ENCODE measurements at regions not wholly inside any gene's neighbourhood (a gene's known extent, or its start where the extent isn't known, plus 50 kb on each side); places are given as distances from the start of the nearest gene placed in this dataset.

DNA sequence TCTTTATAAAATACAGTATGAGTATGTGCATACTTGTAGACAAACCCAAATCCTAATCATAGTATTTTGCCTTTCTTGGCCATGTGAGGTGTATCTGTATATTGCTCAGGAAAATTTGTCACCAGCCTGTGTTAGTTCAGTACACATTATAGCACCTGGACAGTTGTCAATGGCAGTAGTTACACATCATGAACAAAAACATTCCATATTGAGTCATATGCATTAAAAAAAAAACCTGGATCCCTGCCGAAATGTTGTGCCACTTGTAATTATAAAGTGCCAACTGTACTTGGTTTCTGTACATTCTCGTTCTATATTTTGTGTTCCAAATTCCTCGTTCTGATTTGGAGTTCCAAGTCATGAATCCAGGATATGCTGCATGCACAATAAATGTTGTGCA, 410.4 kb downstream of the INHBA start:
- Histone ChIP-seq H3K4me3 (ENCODE audit: low read length) (no peak overlapping the region), H3K27ac (ENCODE audit: low read length) (no peak overlapping the region), H3F3A (ENCODE audit: insufficient read depth, low read length, poor library complexity, severe bottlenecking) (no peaks in the 10 kb centered on the region), H3K9me3 (ENCODE audit: low read length) (no peaks in the 10 kb centered on the region), H3K9ac (ENCODE audit: low read length) (no peak overlapping the region), H3K4me2 (ENCODE audit: low read length) (no peak overlapping the region), H3K79me2 (replicated peaks; ENCODE audit: insufficient read depth, low read length) (no peaks in the 10 kb centered on the region), H4K20me1 (ENCODE audit: insufficient read depth) (no peaks in the 10 kb centered on the region), H3K27me3 (ENCODE audit: insufficient read depth, low read depth, low read length) (no peaks in the 10 kb centered on the region), H3K36me3 (ENCODE audit: insufficient read depth, low read length) (no peaks in the 10 kb centered on the region), H2AFZ (ENCODE audit: low read depth, low read length) (no peak overlapping the region), H3K9me2 (ENCODE audit: insufficient read depth, low read length) (no peaks in the 10 kb centered on the region)
- TF ChIP-seq REST (IDR thresholded peaks at IDR 0.05; ENCODE audit: borderline replicate concordance) (no peak), TAF1 (IDR thresholded peaks at IDR 0.05; ENCODE audit: low read depth) (no peak), SMC3 (conservative IDR thresholded peaks at IDR 0.05; ENCODE audit: poor library complexity) (no peak), MXI1 (conservative IDR thresholded peaks at IDR 0.05; ENCODE audit: poor library complexity, severe bottlenecking) (no peak), POLR2AphosphoS5 (IDR thresholded peaks at IDR 0.05) (no peak), EP300 (conservative IDR thresholded peaks at IDR 0.05; ENCODE audit: poor library complexity, severe bottlenecking) (no peak), RAD21 (conservative IDR thresholded peaks at IDR 0.05) (no peak)

- H3K9me3 ChIP-seq (ENCODE audit: low read length), result no peaks in the 10 kb centered on the region
- no peaks in the 10 kb centered on the region for H3K27me3 ChIP-seq (ENCODE audit: insufficient read depth, low read depth, low read length)
- H3K4me3 ChIP-seq (ENCODE audit: low read length), result no peak overlapping the region
- TF ChIP-seq RAD21 (conservative IDR thresholded peaks at IDR 0.05) (no peak), TAF1 (IDR thresholded peaks at IDR 0.05; ENCODE audit: low read depth) (no peak), MXI1 (conservative IDR thresholded peaks at IDR 0.05; ENCODE audit: poor library complexity, severe bottlenecking) (no peak), EP300 (conservative IDR thresholded peaks at IDR 0.05; ENCODE audit: poor library complexity, severe bottlenecking) (no peak), SMC3 (conservative IDR thresholded peaks at IDR 0.05; ENCODE audit: poor library complexity) (no peak), POLR2AphosphoS5 (IDR thresholded peaks at IDR 0.05) (no peak), EZH2 (IDR thresholded peaks at IDR 0.05; ENCODE audit: borderline replicate concordance, insufficient read depth, low read length, poor library complexity, severe bottlenecking) (no peak), REST (IDR thresholded peaks at IDR 0.05; ENCODE audit: borderline replicate concordance) (no peak)
- TF ChIP-seq, protein P1, sequence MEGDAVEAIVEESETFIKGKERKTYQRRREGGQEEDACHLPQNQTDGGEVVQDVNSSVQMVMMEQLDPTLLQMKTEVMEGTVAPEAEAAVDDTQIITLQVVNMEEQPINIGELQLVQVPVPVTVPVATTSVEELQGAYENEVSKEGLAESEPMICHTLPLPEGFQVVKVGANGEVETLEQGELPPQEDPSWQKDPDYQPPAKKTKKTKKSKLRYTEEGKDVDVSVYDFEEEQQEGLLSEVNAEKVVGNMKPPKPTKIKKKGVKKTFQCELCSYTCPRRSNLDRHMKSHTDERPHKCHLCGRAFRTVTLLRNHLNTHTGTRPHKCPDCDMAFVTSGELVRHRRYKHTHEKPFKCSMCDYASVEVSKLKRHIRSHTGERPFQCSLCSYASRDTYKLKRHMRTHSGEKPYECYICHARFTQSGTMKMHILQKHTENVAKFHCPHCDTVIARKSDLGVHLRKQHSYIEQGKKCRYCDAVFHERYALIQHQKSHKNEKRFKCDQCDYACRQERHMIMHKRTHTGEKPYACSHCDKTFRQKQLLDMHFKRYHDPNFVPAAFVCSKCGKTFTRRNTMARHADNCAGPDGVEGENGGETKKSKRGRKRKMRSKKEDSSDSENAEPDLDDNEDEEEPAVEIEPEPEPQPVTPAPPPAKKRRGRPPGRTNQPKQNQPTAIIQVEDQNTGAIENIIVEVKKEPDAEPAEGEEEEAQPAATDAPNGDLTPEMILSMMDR (IDR thresholded peaks at IDR 0.05; ENCODE audit: poor library complexity, severe bottlenecking), result no peak
- H3F3A ChIP-seq (ENCODE audit: insufficient read depth, low read length, poor library complexity, severe bottlenecking), result no peaks in the 10 kb centered on the region
- no peaks in the 10 kb centered on the region for H4K20me1 ChIP-seq (ENCODE audit: insufficient read depth)
- H3K9ac ChIP-seq (ENCODE audit: low read length), result no peak overlapping the region
- H3K79me2 ChIP-seq (replicated peaks; ENCODE audit: insufficient read depth, low read length), result no peaks in the 10 kb centered on the region
- no peak overlapping the region for H2AFZ ChIP-seq (ENCODE audit: low read depth, low read length)
- H3K27ac ChIP-seq (ENCODE audit: low read length), result no peak overlapping the region
- no peak overlapping the region for H3K4me2 ChIP-seq (ENCODE audit: low read length)
- no peaks in the 10 kb centered on the region for H3K36me3 ChIP-seq (ENCODE audit: insufficient read depth, low read length)
- H3K9me2 ChIP-seq (ENCODE audit: insufficient read depth, low read length), result no peaks in the 10 kb centered on the region
Measured at GRCh38 chr7:41287559-41288335, 415.1 kb downstream of the INHBA start.

All from neural cell (in vitro differentiated cells).